GM18868 (cell line): ENCODE measurements at regions not wholly inside any gene's neighbourhood (a gene's known extent, or its start where the extent isn't known, plus 50 kb on each side); places are given as distances from the start of the nearest gene placed in this dataset.
"Not testable (repeated sequence)": the region's sequence is repeated elsewhere in the genome, so short reads cannot be mapped to it uniquely, and the experiment has no call there.

ENCODE experiments used
- ATAC-seq: cut with Tn5 transposase; IDR thresholded peaks from one replicate; pipeline ENCODE4 v1.9.1; 2021; ENCODE audit warnings: mild to moderate bottlenecking, moderate library complexity; ENCODE audit not compliant: unreplicated experiment

DNA sequence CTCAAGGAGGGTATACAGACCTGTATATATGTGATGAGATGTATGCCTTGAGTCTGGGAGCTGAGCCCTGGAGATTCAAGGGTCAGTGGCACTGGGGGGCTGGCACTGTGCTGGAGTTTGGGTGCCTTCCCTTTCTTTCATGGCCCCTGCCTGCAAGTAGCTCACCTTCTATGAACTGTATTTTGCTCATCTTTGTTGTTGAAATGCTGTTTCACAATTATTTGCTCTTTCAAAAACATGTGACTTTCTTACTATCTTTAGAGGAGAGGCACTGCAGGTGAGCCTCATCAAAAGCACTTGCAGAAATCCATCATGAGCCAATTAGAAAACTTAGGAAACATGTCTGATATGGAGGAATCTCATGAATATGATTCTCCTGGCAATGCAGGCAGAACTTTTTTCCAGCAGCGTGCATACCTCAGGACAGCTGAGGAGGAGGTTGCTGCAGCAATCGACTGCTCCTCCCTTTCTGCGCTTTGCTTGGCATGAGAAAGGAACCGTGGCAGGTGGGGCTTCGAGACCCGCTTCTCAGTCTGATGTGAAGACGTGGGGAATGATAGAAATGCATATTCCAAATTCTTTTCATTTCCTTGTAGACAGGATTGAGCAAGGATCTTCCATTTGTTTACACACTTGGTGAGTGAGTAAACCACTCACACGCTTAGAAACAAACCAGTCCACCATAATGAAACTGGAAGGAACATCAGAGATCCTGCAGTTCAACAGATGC is 178.4 kb upstream of the E2F8 start:
- ATAC-seq, result no peak

GRCh38 chr11:19418221-19418620 is 177.5 kb upstream of the E2F8 start:
- ATAC-seq, result no peak

- not testable (repeated sequence) for ATAC-seq
Measured at GRCh38 chr11:19412070-19412469, 171.3 kb upstream of the E2F8 start.

- peak; percentile 80 for ATAC-seq
Measured at GRCh38 chr11:19410032-19410431, 169.3 kb upstream of the E2F8 start.

DNA sequence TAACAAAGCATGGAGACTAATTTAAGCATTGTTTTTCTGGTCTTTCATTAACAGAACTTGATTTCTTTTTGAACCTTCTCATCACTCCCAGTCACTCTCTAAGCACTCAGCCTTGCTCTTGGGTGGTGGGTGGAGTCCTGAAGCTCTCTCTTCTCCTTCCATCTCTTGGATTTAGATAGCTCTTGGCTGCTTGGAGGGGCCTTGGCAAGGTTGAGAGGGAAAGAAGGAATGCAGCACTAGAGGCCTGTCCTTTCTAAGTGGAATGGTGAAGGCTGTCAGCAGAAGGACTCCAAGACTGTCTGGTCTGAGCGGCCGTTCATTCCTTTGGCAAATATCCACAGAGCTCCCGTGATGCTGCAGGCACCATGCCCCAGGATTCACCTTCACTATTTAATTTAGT is 168.6 kb upstream of the E2F8 start:
- ATAC-seq, result no peak

DNA sequence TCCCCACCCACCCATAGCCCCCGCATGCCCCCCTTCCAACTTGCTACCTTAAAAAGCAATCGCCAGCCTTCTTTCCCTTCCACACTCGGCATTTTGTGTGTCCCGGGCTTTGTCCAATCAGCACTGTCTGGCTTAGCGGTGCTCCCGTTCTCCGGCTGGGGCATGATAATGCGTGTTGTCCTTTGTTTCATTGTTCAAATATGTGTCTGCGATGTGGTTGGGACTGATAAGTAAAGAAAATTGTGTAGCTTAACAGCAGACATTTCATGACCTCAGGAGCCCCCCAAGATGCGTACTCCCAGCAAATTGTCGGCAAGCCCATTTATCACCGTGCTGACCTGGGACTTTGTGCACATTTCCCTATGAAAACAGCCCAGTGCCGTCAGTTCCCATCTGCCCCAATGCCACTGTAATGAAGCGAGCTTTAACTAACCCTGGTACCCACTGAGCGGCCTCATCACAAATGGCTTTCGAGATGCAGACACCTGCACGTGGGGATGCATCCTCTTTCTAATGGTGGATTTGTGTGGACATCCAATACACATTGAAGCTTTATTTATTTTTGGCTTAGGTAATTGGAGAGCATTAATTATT is 167.0 kb upstream of the E2F8 start:
- ATAC-seq, result no peak

GRCh38 chr11:19405966-19406365 is 165.2 kb upstream of the E2F8 start:
- ATAC-seq, result no peak

GRCh38 chr11:19404787-19405186 is 164.0 kb upstream of the E2F8 start:
- ATAC-seq, result no peak

GRCh38 chr11:19403196-19403895 is 162.6 kb upstream of the E2F8 start:
- no peak for ATAC-seq

- ATAC-seq, result no peak
Measured at GRCh38 chr11:19400296-19400695, 159.6 kb upstream of the E2F8 start.

GRCh38 chr11:19398772-19399527 is 158.2 kb upstream of the E2F8 start:
- no peak for ATAC-seq

DNA sequence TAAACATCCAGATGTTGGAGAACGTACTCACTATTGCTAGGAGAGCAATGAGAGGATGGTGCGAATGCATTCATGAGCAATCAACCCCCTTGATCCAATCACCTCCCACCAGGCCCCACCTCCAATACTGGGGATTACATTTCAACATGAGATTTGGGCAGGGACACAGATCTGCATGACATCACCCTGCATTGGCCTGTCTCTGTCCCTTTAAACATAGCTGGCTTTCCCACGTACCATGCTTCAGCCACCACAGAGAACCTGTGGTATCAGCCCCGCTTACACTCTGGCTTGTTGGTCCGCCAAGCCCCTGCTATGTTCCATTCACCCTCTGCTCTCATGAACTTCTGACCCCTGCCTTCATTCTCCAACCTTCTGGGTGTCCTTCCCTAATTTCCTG is 157.5 kb upstream of the E2F8 start:
- ATAC-seq, result no peak

- peak; percentile 13 for ATAC-seq
Measured at GRCh38 chr11:19395050-19395449, 154.3 kb upstream of the E2F8 start.

DNA sequence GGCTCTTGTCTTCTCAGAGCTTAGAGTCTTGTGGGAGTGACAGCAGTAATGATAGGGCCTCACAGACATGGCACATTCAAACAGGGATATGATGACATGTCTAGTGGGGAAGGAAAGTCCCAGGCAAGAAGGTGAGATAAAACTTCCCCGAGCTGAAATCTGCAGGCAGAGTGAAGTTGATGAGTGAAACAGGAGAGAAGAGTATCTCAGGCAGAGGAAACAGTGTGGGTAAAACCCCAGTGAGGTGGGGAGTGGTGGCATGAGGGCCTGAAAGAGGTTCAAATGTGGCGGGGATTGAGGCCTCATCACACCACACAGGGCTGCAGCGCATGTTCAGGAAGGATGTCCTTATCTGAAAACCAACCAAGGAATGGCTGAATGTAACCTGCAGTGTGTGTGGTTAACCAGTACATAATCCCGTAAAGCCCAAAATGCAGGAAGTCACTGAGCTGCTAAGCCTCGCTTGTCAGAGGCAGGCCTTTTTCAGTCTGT is 153.8 kb upstream of the E2F8 start:
- ATAC-seq, result peak; percentile 92

DNA sequence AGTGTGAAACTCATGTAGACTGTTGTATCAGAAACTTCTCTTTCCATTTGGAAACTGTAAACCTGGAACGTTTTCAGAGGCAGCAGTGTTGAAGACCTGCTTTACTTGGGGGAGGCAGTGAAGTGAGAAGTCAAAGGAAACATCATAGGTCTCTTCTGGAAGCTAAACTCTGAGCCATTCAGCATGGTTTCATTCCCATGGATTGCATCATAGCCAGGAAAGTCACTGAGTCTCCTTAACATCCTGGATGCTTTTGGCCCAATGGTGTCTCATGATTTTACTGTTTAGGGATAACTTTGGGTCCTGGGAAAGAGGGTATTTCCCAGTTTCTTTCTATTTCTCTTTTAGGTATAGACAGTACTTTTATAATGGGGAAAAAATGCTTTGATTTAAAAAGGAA is 153.2 kb upstream of the E2F8 start:
- no peak for ATAC-seq

- ATAC-seq, result no peak
Measured at GRCh38 chr11:19392847-19393518, 152.2 kb upstream of the E2F8 start.

GRCh38 chr11:19392321-19392720 is 151.6 kb upstream of the E2F8 start:
- no peak for ATAC-seq

DNA sequence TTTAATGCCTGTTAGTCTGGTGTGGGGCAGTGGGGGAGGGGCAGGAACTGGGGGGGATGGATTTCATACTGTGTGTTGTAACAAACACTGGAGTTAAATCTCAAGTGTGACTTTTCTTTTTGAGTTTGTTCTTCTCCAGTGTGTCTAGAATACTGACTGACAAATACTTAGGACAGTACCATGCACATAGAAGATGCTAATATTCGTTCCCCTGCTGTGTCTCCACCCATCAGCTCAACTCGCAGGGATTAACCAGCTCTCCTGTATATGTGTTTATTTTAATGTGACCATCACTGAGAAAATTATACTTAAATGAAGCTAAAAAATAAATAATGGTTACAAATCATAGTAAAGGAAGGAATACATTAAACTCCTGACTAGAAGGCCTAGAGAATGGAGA is 150.9 kb upstream of the E2F8 start:
- no peak for ATAC-seq

DNA sequence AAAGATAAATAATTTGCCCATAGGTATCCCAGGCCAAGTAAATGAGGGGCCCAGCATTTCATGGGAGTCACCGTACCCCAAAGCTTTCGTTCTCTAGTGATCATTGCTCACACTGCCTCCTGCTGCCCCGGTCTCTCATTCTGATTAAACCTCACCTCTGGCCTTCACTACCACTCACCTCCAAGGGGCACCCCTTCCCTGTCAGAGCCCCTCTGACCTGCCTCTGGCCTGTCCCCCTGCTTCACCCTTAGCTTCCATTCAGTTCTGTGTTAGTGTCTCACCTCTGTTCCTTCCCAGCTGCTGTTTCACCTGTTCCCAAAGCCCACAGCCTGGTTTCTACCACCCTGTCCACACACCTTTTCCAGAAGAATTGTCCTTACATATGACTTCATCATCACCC is 150.3 kb upstream of the E2F8 start:
- no peak for ATAC-seq

DNA sequence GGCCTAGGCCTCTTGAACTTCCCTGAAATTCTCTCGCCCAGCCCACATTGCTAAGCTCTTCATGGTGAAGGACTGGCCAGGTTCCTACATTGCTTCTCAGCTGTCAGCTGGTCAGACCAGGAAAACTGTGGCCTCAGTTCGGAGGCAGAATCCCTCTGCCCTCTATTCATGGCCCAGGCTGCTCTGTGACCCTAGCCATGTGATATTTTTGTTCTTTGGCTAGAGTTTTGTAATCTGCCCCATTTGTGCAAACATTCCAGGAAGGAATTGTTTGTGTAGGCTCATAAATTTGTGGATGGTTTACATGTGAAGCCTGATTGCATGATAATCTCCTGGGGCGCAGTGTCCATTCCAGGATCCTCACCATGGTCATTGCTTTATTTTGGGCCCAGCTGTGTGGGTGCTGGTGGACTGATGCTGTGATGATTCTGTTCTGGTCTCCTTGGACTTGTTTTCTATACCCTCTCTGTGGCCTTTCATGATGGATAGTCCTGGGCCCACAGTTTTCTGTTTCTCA is 149.1 kb upstream of the E2F8 start:
- ATAC-seq, result no peak
